ENCODE measurements at regions not wholly inside any gene's neighbourhood (a gene's known extent, or its start where the extent isn't known, plus 50 kb on each side); places are given as distances from the start of the nearest gene placed in this dataset.

GRCh38 chr11:42823546-42823945, 488.2 kb upstream of the API5 start:
- TF ChIP-seq CTCF (IDR thresholded peaks at IDR 0.05; ENCODE audit: low read depth, low read length, poor library complexity, severe bottlenecking), result no peak
- no peak for TF ChIP-seq EZH2phosphoT487 (IDR thresholded peaks at IDR 0.05; ENCODE audit: borderline replicate concordance, low read length)
- Histone ChIP-seq H3K27ac (ENCODE audit: low read depth, low read length) (no peak overlapping the region), H3K4me1 (ENCODE audit: control insufficient read depth, low read length) (no peaks in the 10 kb centered on the region), H3K9me2 (replicated peaks; ENCODE audit: control insufficient read depth, low read length) (no peaks in the 10 kb centered on the region), H3K4me3 (ENCODE audit: low read length) (no peak overlapping the region), H3K79me2 (ENCODE audit: control insufficient read depth, low read length) (no peaks in the 10 kb centered on the region), H3K4me2 (ENCODE audit: low read length) (no peak overlapping the region), H3K9me3 (ENCODE audit: control insufficient read depth, insufficient read depth, low read length) (no peaks in the 10 kb centered on the region), H3F3A (ENCODE audit: control insufficient read depth, insufficient read depth) (no peaks in the 10 kb centered on the region), H3K36me3 (ENCODE audit: control insufficient read depth, low read length) (no peaks in the 10 kb centered on the region), H3K27me3 (ENCODE audit: control insufficient read depth, low read length) (no peaks in the 10 kb centered on the region), H4K20me1 (ENCODE audit: control insufficient read depth, insufficient read depth, low read depth, low read length) (no peaks in the 10 kb centered on the region)

GRCh38 chr11:42824067-42824466, 487.7 kb upstream of the API5 start:
- no peaks in the 10 kb centered on the region for H4K20me1 ChIP-seq (ENCODE audit: control insufficient read depth, insufficient read depth, low read depth, low read length)
- no peaks in the 10 kb centered on the region for H3K9me2 ChIP-seq (replicated peaks; ENCODE audit: control insufficient read depth, low read length)
- no peak overlapping the region for H3K4me3 ChIP-seq (ENCODE audit: low read length)
- H3K4me2 ChIP-seq (ENCODE audit: low read length), result no peak overlapping the region
- H3K79me2 ChIP-seq (ENCODE audit: control insufficient read depth, low read length), result no peaks in the 10 kb centered on the region
- H3K27ac ChIP-seq (ENCODE audit: low read depth, low read length), result no peak overlapping the region
- no peak for TF ChIP-seq EZH2phosphoT487 (IDR thresholded peaks at IDR 0.05; ENCODE audit: borderline replicate concordance, low read length)
- no peak for TF ChIP-seq CTCF (IDR thresholded peaks at IDR 0.05; ENCODE audit: low read depth, low read length, poor library complexity, severe bottlenecking)
- H3F3A ChIP-seq (ENCODE audit: control insufficient read depth, insufficient read depth), result no peaks in the 10 kb centered on the region
- no peaks in the 10 kb centered on the region for H3K4me1 ChIP-seq (ENCODE audit: control insufficient read depth, low read length)
- no peaks in the 10 kb centered on the region for H3K9me3 ChIP-seq (ENCODE audit: control insufficient read depth, insufficient read depth, low read length)
- H3K27me3 ChIP-seq (ENCODE audit: control insufficient read depth, low read length), result no peaks in the 10 kb centered on the region
- H3K36me3 ChIP-seq (ENCODE audit: control insufficient read depth, low read length), result no peaks in the 10 kb centered on the region

GRCh38 chr11:42825598-42825997, 486.2 kb upstream of the API5 start:
- no peaks in the 10 kb centered on the region for H3K27me3 ChIP-seq (ENCODE audit: control insufficient read depth, low read length)
- no peak overlapping the region for H3K27ac ChIP-seq (ENCODE audit: low read depth, low read length)
- H4K20me1 ChIP-seq (ENCODE audit: control insufficient read depth, insufficient read depth, low read depth, low read length), result no peaks in the 10 kb centered on the region
- no peaks in the 10 kb centered on the region for H3K36me3 ChIP-seq (ENCODE audit: control insufficient read depth, low read length)
- H3K4me2 ChIP-seq (ENCODE audit: low read length), result no peak overlapping the region
- H3F3A ChIP-seq (ENCODE audit: control insufficient read depth, insufficient read depth), result no peaks in the 10 kb centered on the region
- H3K9me3 ChIP-seq (ENCODE audit: control insufficient read depth, insufficient read depth, low read length), result no peaks in the 10 kb centered on the region
- TF ChIP-seq EZH2phosphoT487 (IDR thresholded peaks at IDR 0.05; ENCODE audit: borderline replicate concordance, low read length) (no peak), CTCF (IDR thresholded peaks at IDR 0.05; ENCODE audit: low read depth, low read length, poor library complexity, severe bottlenecking) (no peak)
- H3K4me1 ChIP-seq (ENCODE audit: control insufficient read depth, low read length), result no peaks in the 10 kb centered on the region
- no peaks in the 10 kb centered on the region for H3K79me2 ChIP-seq (ENCODE audit: control insufficient read depth, low read length)
- H3K4me3 ChIP-seq (ENCODE audit: low read length), result no peak overlapping the region
- no peaks in the 10 kb centered on the region for H3K9me2 ChIP-seq (replicated peaks; ENCODE audit: control insufficient read depth, low read length)

GRCh38 chr11:42827845-42828244, 484.0 kb upstream of the API5 start:
- no peaks in the 10 kb centered on the region for H4K20me1 ChIP-seq (ENCODE audit: control insufficient read depth, insufficient read depth, low read depth, low read length)
- no peak overlapping the region for H3K4me3 ChIP-seq (ENCODE audit: low read length)
- H3K27ac ChIP-seq (ENCODE audit: low read depth, low read length), result no peak overlapping the region
- H3K27me3 ChIP-seq (ENCODE audit: control insufficient read depth, low read length), result no peaks in the 10 kb centered on the region
- no peaks in the 10 kb centered on the region for H3K79me2 ChIP-seq (ENCODE audit: control insufficient read depth, low read length)
- no peaks in the 10 kb centered on the region for H3K9me2 ChIP-seq (replicated peaks; ENCODE audit: control insufficient read depth, low read length)
- no peak overlapping the region for H3K4me2 ChIP-seq (ENCODE audit: low read length)
- no peaks in the 10 kb centered on the region for H3K36me3 ChIP-seq (ENCODE audit: control insufficient read depth, low read length)
- TF ChIP-seq EZH2phosphoT487 (IDR thresholded peaks at IDR 0.05; ENCODE audit: borderline replicate concordance, low read length) (no peak), CTCF (IDR thresholded peaks at IDR 0.05; ENCODE audit: low read depth, low read length, poor library complexity, severe bottlenecking) (no peak)
- H3K4me1 ChIP-seq (ENCODE audit: control insufficient read depth, low read length), result no peaks in the 10 kb centered on the region
- H3K9me3 ChIP-seq (ENCODE audit: control insufficient read depth, insufficient read depth, low read length), result no peaks in the 10 kb centered on the region
- H3F3A ChIP-seq (ENCODE audit: control insufficient read depth, insufficient read depth), result no peaks in the 10 kb centered on the region

All from DOHH2 (cell line).